ENCODE measurements at regions not wholly inside any gene's neighbourhood (a gene's known extent, or its start where the extent isn't known, plus 50 kb on each side); places are given as distances from the start of the nearest gene placed in this dataset.
"Not testable (repeated sequence)": the region's sequence is repeated elsewhere in the genome, so short reads cannot be mapped to it uniquely, and the experiment has no call there.

DNA sequence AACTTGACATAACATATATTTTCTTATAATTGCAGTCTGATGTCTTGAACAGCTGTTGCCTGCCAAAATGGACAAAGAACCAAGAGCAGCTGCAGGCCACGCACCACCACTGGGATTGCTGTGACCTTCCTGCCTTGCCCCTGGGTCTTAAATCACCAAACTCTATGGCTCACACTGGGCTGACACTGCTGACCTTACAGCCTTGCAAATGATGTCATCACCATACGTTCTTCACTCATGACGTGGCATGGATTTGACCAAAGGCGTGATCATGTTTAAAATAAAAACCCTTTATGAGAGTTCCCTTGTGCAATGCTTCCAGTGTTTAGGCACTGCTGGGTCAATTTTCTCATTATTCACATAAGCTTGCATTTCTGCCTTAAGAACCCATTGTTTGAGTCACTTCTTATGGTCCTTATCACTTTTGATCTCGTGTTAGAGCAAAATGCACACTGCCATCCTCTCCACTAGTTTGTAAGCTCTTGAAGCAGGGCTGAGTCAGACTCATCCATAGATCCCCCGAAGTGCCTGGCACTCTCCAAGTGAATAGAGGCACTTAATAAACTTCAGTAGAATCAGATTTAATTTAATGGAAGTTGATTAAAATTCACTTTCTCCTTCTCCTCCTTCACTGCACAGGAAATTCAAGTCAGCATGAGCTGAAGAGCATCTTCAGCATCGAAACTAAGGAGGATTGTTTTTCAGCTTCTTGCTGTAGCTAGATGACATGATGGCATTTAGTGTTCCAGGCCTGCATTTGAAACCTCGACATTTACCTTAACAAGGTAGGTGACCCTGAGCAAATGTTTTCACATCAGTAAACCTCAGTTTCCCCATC is 132.4 kb upstream of the PZP start:
- no peak overlapping the region for H3K27ac ChIP-seq
- WGBS (ENCODE audit: insufficient coverage, low coverage, low lambda C conversion rate, missing lambda C conversion rate): 84% methylated on average over 8 of the region's 8 CpGs
- no peak for TF ChIP-seq POLR2A (IDR thresholded peaks at IDR 0.05)
- TF ChIP-seq, protein P1, sequence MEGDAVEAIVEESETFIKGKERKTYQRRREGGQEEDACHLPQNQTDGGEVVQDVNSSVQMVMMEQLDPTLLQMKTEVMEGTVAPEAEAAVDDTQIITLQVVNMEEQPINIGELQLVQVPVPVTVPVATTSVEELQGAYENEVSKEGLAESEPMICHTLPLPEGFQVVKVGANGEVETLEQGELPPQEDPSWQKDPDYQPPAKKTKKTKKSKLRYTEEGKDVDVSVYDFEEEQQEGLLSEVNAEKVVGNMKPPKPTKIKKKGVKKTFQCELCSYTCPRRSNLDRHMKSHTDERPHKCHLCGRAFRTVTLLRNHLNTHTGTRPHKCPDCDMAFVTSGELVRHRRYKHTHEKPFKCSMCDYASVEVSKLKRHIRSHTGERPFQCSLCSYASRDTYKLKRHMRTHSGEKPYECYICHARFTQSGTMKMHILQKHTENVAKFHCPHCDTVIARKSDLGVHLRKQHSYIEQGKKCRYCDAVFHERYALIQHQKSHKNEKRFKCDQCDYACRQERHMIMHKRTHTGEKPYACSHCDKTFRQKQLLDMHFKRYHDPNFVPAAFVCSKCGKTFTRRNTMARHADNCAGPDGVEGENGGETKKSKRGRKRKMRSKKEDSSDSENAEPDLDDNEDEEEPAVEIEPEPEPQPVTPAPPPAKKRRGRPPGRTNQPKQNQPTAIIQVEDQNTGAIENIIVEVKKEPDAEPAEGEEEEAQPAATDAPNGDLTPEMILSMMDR (IDR thresholded peaks at IDR 0.05): no peak

GRCh38 chr12:9337656-9338055 is 129.5 kb upstream of the PZP start:
- no peaks in the 10 kb centered on the region for H3K4me1 ChIP-seq
- ATAC-seq: no peak
- no peaks in the 10 kb centered on the region for H3K9me3 ChIP-seq
- TF ChIP-seq, protein P1 (IDR thresholded peaks at IDR 0.05): no peak
- TF ChIP-seq POLR2A (IDR thresholded peaks at IDR 0.05): no peak
- no peaks in the 10 kb centered on the region for H3K36me3 ChIP-seq
- intact Hi-C loops (cut with DNase I): no loop called here
- no peaks in the 10 kb centered on the region for H3K27me3 ChIP-seq
- DNase-seq: no peak
- no peak overlapping the region for H3K27ac ChIP-seq
- H3K4me3 ChIP-seq: no peak overlapping the region

More for the DNA sequence above, 132.4 kb upstream of the PZP start:
- Histone ChIP-seq H3K4me3 (no peak overlapping the region), H3K4me1 (no peaks in the 10 kb centered on the region), H3K9me3 (no peaks in the 10 kb centered on the region), H3K27me3 (no peaks in the 10 kb centered on the region), H3K36me3 (no peaks in the 10 kb centered on the region)
- intact Hi-C loops (cut with DNase I): no loop called here
- DNase-seq: no peak
- ATAC-seq: no peak

DNA sequence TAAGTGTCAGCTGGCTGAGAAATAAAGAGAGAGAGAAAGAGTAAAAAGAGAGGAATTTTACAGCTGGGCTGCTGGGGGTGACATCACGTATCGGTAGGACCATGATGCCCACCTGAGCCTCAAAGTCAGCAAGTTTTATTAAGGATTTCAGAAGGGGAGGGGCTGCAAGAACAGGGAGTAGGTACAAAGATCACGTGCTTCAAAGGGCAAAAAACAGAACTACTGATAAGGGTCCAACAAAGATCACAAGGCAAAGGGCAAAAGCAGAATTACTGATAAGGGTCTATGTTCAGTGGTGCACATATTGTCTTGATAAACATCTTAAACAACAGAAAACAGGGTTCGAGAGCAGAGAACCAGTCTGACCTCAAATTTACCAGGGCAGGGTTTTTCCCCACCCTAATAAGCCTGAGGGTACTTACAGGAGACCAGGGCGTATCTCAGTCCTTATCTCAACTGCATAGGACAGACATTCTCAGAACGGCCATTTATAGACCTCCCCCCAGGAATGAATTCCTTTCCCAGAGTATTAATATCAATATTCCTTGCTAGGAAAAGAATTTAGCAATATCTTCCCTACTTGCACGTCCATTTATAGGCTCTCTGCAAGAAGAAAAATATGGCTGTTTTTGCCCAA is 128.3 kb upstream of the PZP start:
- H3K36me3 ChIP-seq; H3K27me3 ChIP-seq; H3K4me1 ChIP-seq; H3K4me3 ChIP-seq; DNase-seq; intact Hi-C loops (cut with DNase I); ATAC-seq; H3K9me3 ChIP-seq; H3K27ac ChIP-seq: not testable (repeated sequence)
- WGBS (ENCODE audit: insufficient coverage, low coverage, low lambda C conversion rate, missing lambda C conversion rate): 55% methylated on average over 6 of the region's 7 CpGs

DNA sequence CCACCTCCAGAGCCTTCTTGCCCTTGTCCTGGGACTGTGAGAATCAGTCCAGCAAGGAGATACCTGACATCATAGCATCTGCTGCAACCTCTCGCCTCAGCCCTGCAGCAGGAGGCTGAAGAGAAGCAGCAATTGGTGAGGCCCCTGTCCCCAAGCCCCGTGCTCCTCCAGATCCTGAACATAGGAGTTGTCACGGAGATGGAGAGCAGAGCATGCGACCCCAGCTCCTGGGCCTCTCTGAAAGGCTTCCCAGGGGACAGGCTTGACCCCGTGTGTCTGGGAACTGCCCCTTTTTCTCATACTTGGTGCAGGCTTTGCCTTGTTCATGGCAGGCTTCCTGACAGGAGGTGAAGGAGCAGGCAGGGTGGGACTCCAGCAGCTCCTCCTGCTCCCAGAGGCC is 127.7 kb upstream of the PZP start:
- no CpG with 5 or more reads among the region's 5 CpGs for WGBS (ENCODE audit: insufficient coverage, low coverage, low lambda C conversion rate, missing lambda C conversion rate)
- no peaks in the 10 kb centered on the region for H3K27me3 ChIP-seq
- no peak overlapping the region for H3K4me3 ChIP-seq
- H3K27ac ChIP-seq: no peak overlapping the region
- H3K36me3 ChIP-seq: no peaks in the 10 kb centered on the region
- TF ChIP-seq, protein P1 (IDR thresholded peaks at IDR 0.05): no peak
- no peak for TF ChIP-seq POLR2A (IDR thresholded peaks at IDR 0.05)
- DNase-seq (no peak), ATAC-seq (no peak)
- no peaks in the 10 kb centered on the region for H3K4me1 ChIP-seq
- no peaks in the 10 kb centered on the region for H3K9me3 ChIP-seq
- intact Hi-C loops (cut with DNase I): no loop called here

- no peaks in the 10 kb centered on the region for H3K27me3 ChIP-seq
- H3K4me3 ChIP-seq: no peak overlapping the region
- intact Hi-C loops (cut with DNase I): no loop called here
- H3K36me3 ChIP-seq: no peaks in the 10 kb centered on the region
- H3K9me3 ChIP-seq: no peaks in the 10 kb centered on the region
- WGBS (ENCODE audit: insufficient coverage, low coverage, low lambda C conversion rate, missing lambda C conversion rate): no CpG with 5 or more reads among the region's 5 CpGs
- no peak for DNase-seq
- TF ChIP-seq, protein P1 (IDR thresholded peaks at IDR 0.05): no peak
- no peak for TF ChIP-seq POLR2A (IDR thresholded peaks at IDR 0.05)
- ATAC-seq: no peak
- no peaks in the 10 kb centered on the region for H3K4me1 ChIP-seq
- no peak overlapping the region for H3K27ac ChIP-seq
Observed at GRCh38 chr12:9334964-9335363, 126.8 kb upstream of the PZP start.
